HG02884 (cell line): ENCODE measurements at regions not wholly inside any gene's neighbourhood (a gene's known extent, or its start where the extent isn't known, plus 50 kb on each side); places are given as distances from the start of the nearest gene placed in this dataset.
"Not testable (repeated sequence)": the region's sequence is repeated elsewhere in the genome, so short reads cannot be mapped to it uniquely, and the experiment has no call there.

Experiments
- ATAC-seq: cut with Tn5 transposase; IDR thresholded peaks from one replicate; pipeline ENCODE4 v1.9.1; 2021; ENCODE audit warnings: mild to moderate bottlenecking, moderate library complexity; ENCODE audit not compliant: unreplicated experiment

GRCh38 chr1:193931356-193931755, 744.9 kb upstream of the B3GALT2 start:
- ATAC-seq: no peak

- no peak for ATAC-seq
These were observed 743.1 kb upstream of the B3GALT2 start for GRCh38 chr1:193929374-193930033.

GRCh38 chr1:193927550-193927949, 741.1 kb upstream of the B3GALT2 start:
- ATAC-seq: no peak

GRCh38 chr1:193926956-193927355, 740.5 kb upstream of the B3GALT2 start:
- ATAC-seq: no peak

GRCh38 chr1:193919827-193920226, 733.4 kb upstream of the B3GALT2 start:
- ATAC-seq: no peak

GRCh38 chr1:193916452-193916851, 730.0 kb upstream of the B3GALT2 start:
- ATAC-seq: no peak

GRCh38 chr1:193914871-193915270, 728.5 kb upstream of the B3GALT2 start:
- no peak for ATAC-seq

- ATAC-seq: no peak
These were observed 723.1 kb upstream of the B3GALT2 start for GRCh38 chr1:193909406-193910082.

GRCh38 chr1:193905288-193906085, 719.1 kb upstream of the B3GALT2 start:
- no peak for ATAC-seq

GRCh38 chr1:193891788-193892187, 705.4 kb upstream of the B3GALT2 start:
- no peak for ATAC-seq

- ATAC-seq: no peak
These were observed 704.5 kb upstream of the B3GALT2 start for GRCh38 chr1:193890935-193891334.

GRCh38 chr1:193884848-193885558, 698.6 kb upstream of the B3GALT2 start:
- ATAC-seq: no peak

GRCh38 chr1:193877920-193878319, 691.5 kb upstream of the B3GALT2 start:
- ATAC-seq: not testable (repeated sequence)

GRCh38 chr1:193868425-193868824, 682.0 kb upstream of the B3GALT2 start:
- ATAC-seq: no peak

GRCh38 chr1:193856261-193856660, 669.8 kb upstream of the B3GALT2 start:
- ATAC-seq: no peak

- no peak for ATAC-seq
These were observed 664.3 kb upstream of the B3GALT2 start for GRCh38 chr1:193850745-193851144.

GRCh38 chr1:193846876-193847604, 660.6 kb upstream of the B3GALT2 start:
- no peak for ATAC-seq

GRCh38 chr1:193846411-193846810, 660.0 kb upstream of the B3GALT2 start:
- no peak for ATAC-seq

- no peak for ATAC-seq
These were observed 655.4 kb upstream of the B3GALT2 start for GRCh38 chr1:193841857-193842256.

GRCh38 chr1:193831465-193831864, 645.1 kb upstream of the B3GALT2 start:
- ATAC-seq: no peak

- ATAC-seq: no peak
These were observed 641.1 kb upstream of the B3GALT2 start for GRCh38 chr1:193827516-193827915.
